Astrocyte of the spinal cord (primary cell): ENCODE measurements at regions not wholly inside any gene's neighbourhood (a gene's known extent, or its start where the extent isn't known, plus 50 kb on each side); places are given as distances from the start of the nearest gene placed in this dataset.
A peak's percentile ranks its signal among the peaks of the same experiment; 100 is the strongest.
"Not testable (repeated sequence)": the region's sequence is repeated elsewhere in the genome, so short reads cannot be mapped to it uniquely, and the experiment has no call there.

ENCODE experiments used
- DNase-seq: peaks from one replicate; pipeline ENCODE4 v3.0.0; 2011; ENCODE audit warnings: low read depth, low spot score
- H3K4me3 ChIP-seq: 2 replicates; pipeline ENCODE4 v1.5.1; 2011; ENCODE audit warnings: low read depth, mild to moderate bottlenecking, low read length, moderate library complexity
- in situ Hi-C: cut with HindIII; loops from 2 replicates; pipeline ENCODE4 v1.10.0; 2017; ENCODE audit warnings: low sequenced_read_pairs
- TF ChIP-seq, protein P1 (sequence below): IDR thresholded peaks from 2 replicates; pipeline ENCODE4 v1.5.1; 2012; ENCODE audit warnings: low read depth, mild to moderate bottlenecking, low read length, inconsistent platforms

DNA sequence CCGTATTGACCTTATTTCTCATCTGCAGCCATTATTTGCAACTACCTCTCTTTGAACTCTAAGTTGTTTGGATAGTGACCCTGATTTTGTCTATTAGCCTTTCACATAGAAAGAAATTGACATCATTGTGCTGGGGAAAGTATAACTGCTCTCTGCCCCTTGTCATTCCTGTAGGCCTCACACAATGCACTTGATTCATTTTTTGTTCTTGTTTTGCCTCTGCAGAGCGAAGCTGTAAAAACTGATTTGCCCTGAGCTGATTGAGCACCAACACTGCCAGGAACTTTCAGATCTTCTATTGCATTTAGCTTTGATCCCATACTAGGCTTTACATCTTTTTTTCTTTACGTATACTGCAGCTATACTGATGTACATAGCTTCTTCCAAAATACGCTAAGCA is 167.2 kb upstream of the PTBP2 start:
- H3K4me3 ChIP-seq = no peak overlapping the region
- in situ Hi-C loops = no loop called here
- TF ChIP-seq, protein P1, sequence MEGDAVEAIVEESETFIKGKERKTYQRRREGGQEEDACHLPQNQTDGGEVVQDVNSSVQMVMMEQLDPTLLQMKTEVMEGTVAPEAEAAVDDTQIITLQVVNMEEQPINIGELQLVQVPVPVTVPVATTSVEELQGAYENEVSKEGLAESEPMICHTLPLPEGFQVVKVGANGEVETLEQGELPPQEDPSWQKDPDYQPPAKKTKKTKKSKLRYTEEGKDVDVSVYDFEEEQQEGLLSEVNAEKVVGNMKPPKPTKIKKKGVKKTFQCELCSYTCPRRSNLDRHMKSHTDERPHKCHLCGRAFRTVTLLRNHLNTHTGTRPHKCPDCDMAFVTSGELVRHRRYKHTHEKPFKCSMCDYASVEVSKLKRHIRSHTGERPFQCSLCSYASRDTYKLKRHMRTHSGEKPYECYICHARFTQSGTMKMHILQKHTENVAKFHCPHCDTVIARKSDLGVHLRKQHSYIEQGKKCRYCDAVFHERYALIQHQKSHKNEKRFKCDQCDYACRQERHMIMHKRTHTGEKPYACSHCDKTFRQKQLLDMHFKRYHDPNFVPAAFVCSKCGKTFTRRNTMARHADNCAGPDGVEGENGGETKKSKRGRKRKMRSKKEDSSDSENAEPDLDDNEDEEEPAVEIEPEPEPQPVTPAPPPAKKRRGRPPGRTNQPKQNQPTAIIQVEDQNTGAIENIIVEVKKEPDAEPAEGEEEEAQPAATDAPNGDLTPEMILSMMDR = no peak
- DNase-seq = no peak

DNA sequence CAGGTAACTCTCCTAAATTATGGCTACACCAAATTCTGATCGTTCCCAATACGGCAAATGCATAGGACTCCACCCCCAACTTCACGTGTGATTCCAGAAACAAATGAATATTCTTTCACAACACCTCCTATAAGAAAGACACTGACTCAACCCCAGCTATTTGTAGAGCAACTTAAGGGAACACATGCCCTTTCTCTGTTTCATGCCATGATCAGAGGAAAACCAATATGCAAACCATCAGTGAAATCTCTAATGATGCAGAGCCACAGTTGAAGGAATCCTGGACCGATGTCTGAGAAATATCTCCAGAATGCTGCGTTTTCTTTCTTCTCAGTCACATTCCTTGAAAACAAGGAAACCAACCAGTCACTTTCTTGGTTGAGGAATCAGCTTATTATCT is 164.2 kb upstream of the PTBP2 start:
- in situ Hi-C loops = no loop called here
- TF ChIP-seq, protein P1 = no peak
- DNase-seq = no peak
- H3K4me3 ChIP-seq = no peak overlapping the region

DNA sequence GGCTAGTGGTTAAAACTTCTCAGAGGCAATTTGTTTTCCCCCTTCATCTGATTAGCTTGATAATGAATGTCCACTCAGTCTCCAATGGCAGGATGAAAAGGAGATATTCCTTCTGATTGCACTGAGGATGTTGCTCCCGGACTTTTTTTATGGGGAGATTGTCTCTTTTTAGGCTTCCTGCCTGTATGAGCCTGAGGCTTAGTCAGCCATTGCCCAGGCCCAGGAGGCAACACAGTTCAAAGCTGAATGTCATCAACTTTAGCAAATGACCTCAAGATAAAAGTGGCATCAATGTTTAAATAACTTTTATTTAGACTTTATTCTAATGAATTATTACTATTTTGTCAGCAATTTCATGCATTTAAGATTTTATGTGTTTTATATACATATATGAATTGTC is 162.9 kb upstream of the PTBP2 start:
- H3K4me3 ChIP-seq = no peak overlapping the region
- DNase-seq = no peak
- TF ChIP-seq, protein P1 = no peak
- in situ Hi-C loops = no loop called here

DNA sequence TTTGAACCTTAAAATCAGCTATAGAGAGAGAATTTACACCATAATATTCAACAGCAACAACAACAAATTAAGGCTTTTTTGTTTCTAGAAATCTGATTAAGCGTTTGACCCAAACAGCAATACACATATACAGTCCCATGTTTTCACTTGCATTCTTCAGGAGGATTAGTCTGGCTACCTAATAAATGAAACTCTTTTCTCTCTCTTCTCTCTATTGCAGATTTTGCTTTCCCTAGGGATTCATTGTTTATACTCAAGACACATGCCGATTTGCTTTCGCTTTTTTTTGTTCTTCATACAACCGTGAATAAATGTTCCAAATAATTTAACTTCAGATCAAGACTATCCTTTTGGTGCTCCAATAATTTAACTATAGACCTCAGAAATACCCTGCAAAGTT is 162.4 kb upstream of the PTBP2 start:
- in situ Hi-C loops = no loop called here
- DNase-seq = peak; percentile 45
- TF ChIP-seq, protein P1 = no peak
- H3K4me3 ChIP-seq = no peak overlapping the region

DNA sequence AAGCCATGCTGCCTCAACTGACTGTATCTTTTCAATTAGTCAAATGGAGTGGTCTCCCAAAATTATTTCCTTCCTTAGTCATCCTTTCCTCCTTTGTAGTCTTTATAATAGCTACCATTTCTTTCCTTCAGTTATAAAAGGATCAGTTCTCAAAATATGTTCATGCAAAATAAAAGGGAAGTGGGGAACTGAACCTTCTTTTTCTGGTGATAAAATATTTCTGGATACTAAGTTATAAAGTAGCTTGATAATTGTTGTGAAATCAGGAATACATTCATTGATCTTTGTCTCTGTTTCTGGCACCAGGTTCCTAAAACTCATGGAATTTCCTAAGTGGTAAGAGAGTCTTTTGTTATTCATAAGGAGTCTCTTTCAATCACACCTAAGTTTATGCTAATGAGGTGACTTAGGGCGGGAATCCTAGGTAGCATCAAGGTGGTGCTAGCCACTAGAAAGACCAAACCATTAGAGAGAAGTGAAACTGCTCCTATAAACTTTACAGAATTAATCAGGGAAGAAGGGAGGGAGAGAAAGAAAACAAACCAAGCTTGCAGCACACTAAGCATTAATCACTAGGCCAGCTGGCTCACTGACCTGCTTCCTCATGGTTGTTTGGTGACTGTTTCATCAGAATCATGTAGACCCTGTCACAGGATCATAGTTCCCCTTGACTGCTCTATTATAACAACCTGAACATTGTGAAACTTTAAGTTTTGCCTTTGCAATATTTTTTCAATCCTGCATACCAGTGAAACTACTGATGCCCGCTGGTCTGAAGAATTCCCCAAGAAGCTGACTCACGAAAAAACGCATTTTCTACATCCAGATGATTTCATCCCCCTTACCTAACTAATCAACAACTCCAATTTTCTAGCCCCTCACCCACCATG is 161.6 kb upstream of the PTBP2 start:
- H3K4me3 ChIP-seq = no peak overlapping the region

DNA sequence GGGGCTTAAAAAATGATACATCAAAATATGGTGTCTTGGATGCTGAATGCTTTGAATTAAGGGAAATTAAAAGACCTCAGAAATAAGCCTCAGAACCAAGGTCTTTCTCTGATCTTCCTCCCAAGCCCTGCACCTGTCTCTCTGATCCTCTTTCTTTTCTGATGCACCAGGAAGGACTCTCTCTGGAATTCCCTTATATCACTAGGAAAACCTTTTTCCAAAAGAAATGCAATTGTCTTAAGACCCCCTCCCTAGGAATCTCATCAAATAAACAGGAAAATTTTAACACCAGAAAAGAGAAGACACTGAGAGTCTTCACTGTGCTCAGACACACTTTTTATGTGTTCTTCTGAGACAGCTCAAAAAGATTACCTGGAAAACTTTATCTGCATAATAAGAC is 159.5 kb upstream of the PTBP2 start:
- H3K4me3 ChIP-seq = no peak overlapping the region
- TF ChIP-seq, protein P1 = no peak
- no peak for DNase-seq
- in situ Hi-C loops = no loop called here

More for the DNA sequence above, 161.6 kb upstream of the PTBP2 start:
- peak; percentile 97 for DNase-seq
- TF ChIP-seq, protein P1 = no peak
- in situ Hi-C loops = no loop called here

DNA sequence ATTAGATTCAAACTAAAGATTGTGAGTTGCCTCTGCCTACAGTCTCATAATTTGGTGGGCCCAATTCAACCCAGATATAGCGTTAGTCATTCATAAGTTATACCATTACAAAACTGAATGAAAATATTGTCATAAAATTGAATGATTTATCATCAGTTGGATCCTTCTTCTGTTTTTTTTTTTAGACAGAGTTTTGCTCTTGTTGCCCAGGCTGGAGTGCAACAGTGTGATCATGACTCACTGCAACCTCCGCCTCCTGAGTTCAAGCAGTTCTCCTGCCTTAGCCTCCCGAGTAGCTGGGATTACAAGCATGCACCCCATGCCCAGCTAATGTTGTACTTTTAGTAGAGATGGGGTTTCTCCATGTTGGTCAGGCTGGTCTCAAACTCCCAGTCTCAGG is 157.2 kb upstream of the PTBP2 start:
- H3K4me3 ChIP-seq, in situ Hi-C loops, DNase-seq: not testable (repeated sequence)
